ENCODE measurements at regions not wholly inside any gene's neighbourhood (a gene's known extent, or its start where the extent isn't known, plus 50 kb on each side); places are given as distances from the start of the nearest gene placed in this dataset.

GRCh38 chr2:14425869-14426268 lies 206.6 kb upstream of the LRATD1 start:
- TF ChIP-seq POLR2A (IDR thresholded peaks at IDR 0.05; ENCODE audit: low read length) (no peak), CTCF (IDR thresholded peaks at IDR 0.05) (no peak), HOXB5 (CRISPR knock-in tag; IDR thresholded peaks at IDR 0.05) (no peak), MAFK (IDR thresholded peaks at IDR 0.05; ENCODE audit: partially characterized antibody) (peak; percentile 12), SMC3 (IDR thresholded peaks at IDR 0.05) (no peak), ZNF302 (CRISPR knock-in tag; IDR thresholded peaks at IDR 0.05) (no peak), GATA3 (IDR thresholded peaks at IDR 0.05; ENCODE audit: borderline replicate concordance) (no peak), EP300 (IDR thresholded peaks at IDR 0.05) (no peak), RARB (CRISPR knock-in tag; IDR thresholded peaks at IDR 0.05) (no peak), HDAC2 (IDR thresholded peaks at IDR 0.05) (no peak), HEYL (CRISPR knock-in tag; IDR thresholded peaks at IDR 0.05) (no peak), MAX (IDR thresholded peaks at IDR 0.05) (no peak), PBX3 (IDR thresholded peaks at IDR 0.05) (no peak), ZFP36 (IDR thresholded peaks at IDR 0.05; ENCODE audit: borderline replicate concordance, partially characterized antibody) (no peak)

Data from A549 (cell line).